GM21423 (cell line): ENCODE measurements at regions not wholly inside any gene's neighbourhood (a gene's known extent, or its start where the extent isn't known, plus 50 kb on each side); places are given as distances from the start of the nearest gene placed in this dataset.

Experiments
- ATAC-seq: cut with Tn5 transposase; IDR thresholded peaks from one replicate; pipeline ENCODE4 v1.9.1; 2021; ENCODE audit warnings: mild to moderate bottlenecking, moderate library complexity; ENCODE audit not compliant: unreplicated experiment

DNA sequence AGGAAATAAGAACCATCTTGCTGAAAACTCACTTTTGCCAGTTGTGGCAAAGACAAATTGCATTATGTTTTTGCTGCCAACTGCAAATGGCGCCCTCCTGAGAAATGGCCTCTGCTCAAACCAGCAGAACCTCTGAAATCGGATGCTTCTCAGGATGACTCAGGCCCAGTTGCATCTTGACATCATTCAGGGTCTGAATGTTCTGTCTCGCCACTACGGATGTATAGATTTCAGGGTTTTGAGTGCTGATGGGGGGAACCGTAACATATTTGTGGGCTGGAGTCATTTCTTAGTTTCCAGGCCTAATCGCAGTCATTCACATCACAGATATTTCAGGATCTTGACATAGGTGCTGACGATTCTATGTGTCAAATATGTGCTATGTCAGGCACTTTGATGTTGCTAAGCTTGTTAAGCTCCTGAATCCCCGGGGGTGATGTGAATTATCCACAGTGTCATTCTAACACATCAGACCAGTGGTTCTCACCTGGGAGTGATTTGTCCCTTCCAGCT is 207.1 kb downstream of the NFATC2 start:
- ATAC-seq: no peak

DNA sequence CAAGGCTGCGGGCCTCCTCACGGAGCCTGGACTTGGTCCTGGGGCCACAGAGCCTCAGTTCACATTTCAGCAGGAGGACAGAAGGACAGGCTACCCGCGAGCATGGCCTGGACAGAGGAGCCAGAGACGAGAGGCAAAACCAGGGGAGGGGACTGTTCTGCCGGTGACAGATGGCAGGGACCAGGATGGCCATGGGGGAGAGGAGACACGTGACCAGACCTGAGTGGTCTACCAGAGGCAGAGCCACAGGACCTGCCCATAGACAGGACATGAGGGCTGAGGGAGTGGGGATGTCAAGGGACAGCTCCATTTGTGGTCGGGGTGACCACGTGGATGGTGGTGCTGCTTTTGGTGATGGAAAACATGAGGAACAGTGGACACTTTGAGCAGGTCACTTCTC is 207.9 kb downstream of the NFATC2 start:
- ATAC-seq: no peak

DNA sequence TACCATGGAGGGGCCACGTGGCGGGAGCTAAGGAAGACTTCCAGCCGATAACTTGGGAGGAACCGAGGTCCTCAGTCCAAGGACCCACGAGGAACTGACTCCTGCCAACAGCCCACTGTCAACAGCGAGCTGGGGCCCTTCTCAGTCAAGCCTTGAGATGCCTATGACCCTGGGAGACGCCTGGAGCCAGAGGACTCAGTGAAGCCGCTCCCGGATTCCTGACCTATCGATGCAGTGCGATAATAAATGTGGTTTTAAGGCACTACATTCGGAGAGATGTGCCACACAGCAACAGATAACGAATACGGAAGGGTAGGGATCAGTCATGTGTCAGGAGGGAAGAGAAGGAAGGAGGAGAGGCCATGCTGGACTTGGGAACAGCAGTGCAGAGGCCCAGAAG is 208.5 kb downstream of the NFATC2 start:
- no peak for ATAC-seq

DNA sequence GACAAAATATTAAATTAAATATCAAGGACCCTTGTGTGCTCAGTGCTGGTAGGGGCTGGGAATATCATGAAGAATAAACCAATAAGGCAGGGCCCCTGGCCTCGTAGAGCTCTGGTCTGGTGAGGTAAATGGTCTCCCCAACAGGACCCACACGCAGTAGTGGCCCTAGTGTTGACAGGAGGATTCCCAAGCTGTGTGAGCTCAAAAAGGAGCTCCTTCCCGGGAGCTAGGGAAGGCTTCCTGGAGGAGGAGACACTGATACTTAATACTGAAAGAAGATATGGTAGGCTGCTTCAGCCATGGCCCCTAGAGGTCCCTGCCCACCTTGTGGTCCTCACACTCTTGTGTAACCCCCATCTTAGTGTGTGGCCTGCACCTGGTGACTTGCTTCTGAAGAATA is 209.1 kb downstream of the NFATC2 start:
- ATAC-seq: no peak

DNA sequence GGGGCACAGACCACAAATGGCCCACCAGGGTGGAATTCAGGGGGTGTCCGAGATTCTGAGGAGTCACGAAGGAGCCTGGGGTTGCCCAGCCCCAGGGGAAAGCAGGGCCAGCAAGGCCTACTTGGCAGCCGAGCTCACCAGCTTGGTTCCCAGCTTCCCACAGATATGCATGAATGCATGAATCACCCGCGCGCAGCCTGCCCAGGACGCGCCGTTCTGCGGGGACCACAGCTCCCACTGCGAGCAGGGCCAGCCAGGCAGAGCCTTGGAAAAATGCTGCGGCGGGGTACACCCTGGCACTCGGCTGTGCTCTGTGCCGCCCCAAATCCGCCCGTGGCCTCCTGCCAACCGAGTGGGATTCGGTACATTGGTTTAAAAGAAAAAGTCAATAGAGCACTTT is 211.0 kb downstream of the NFATC2 start:
- ATAC-seq: no peak

DNA sequence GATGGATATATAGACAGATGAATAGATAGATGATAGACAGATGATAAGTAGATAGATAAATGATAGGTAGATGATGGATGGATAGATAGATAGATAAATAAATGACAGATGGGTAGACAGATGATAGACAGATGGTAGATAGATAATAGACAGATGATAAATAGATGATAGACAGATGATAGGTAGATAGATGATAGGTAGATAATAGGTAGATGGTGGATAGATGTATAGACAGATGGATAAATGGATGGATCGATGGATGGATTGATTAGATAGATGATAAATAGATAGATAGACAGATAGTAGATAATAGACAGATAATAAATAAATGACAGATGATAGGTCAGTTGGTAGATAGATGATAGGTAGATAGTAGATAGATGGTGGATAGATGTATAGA is 212.7 kb downstream of the NFATC2 start:
- ATAC-seq: no peak

DNA sequence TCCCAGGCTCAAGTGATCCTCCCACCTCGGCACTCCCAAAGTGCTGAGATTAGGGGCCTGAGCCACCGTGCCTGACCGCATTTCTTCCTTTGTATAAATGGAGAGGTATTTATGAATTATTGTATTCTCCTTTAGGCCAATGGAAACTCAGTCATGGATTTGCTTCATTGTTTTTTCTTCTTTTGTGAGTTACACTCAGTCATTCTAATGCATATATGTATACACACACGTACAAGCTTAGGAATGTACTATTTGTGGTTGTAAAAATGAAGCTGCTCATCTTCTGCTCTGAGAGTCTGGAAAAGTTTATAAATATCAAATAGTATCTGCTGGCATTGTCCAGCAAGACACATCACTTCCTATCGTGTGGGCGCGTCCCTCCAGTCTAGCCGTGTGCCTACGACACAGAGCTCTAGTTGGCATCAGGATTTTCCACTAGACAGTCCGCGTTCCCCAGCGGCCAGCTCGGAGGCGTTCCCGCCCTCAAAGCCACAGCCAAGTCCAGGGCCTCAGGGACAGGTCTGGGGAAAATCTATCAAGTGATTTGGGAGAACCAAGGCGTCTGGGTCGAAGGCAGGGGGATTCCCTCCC is 215.2 kb downstream of the NFATC2 start:
- no peak for ATAC-seq

DNA sequence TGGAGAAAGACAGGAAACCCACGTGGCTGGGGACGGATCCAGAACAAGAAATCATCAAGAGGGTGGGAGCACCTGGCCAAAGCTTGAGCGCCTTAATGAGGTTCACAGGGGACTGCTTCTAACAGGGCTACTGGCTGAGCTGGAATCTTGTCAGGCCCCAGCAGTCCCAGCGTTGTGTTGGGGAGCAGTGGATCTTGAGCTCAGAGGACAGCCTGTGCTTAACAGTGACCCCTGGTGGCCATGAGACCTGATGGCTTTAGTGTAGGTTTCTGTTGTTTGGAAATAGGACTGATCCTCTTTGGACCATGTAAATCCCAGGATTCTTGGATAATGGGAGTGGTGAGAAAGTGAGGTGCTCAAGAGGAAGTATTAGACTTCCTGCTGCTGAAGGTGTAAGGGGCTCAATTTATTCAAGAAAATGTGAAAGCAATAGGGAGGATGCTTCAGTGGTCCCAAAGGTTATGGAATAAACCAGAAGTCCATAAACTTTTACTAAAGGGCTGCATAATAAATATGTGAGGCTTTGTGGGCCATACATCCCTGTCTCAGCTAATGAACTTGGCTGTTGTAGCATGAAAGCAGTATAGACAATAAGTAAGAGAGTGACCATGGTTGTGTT is 216.2 kb downstream of the NFATC2 start:
- no peak for ATAC-seq

DNA sequence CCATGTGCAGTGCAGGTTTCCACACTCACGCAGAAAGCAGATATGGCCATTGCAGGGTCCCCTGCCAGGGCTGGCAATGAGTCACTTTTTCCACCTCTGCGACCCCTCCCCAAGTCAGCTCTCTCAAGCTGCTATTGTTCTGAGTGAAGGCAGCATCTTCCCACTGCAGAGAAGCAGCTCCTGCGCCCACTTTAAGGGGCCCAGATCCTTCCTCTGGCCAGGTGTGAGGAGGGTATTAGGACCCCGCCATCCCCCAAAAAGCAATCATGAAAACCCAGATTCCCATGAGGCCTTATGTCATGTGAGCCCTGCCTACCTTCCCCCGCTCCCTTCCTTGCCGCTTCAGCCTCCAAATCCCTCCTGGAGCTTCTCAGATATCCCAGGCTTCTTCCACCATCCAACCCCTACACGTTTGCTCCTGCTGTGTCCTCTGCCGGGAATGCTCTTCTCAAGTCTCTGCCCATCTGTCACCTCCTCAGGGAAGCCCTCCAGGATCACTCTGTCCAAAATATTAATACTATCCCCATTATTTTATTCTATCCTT is 220.3 kb downstream of the NFATC2 start:
- no peak for ATAC-seq

DNA sequence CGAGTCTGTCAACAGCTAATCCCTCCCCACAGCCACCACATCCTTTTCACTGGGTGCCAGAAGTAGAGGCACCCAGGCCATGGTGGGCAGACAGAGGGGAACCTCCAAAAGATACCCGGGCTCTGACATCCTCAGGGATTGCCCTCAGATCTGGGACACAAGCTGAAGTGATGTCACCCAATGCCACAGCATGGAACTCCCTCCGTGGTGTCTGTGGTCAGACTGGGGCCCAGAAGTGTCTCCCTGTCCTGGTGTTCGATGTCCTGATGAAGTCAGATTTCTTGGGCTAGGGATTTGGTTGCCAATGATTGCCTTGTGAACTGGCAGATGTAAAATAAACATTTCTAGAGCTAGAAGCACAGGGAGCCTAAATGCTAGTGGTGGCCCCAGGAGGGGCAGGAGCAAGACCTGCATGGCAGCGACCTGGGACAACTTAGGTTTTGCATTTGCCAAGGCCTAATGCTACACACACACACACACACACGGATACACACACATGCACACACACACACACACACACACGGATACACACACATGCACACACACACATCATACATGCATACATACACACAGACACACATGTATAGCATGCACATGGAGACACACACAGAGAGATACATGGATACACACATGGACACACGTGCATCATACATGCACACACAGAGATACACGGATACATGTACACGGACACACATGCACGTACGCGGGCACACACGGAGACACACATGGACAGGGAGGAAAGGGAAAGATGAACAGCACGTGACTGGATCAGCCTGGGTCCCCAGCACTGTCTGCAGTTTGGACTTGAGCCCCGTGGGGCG is 221.0 kb downstream of the NFATC2 start:
- no peak for ATAC-seq

DNA sequence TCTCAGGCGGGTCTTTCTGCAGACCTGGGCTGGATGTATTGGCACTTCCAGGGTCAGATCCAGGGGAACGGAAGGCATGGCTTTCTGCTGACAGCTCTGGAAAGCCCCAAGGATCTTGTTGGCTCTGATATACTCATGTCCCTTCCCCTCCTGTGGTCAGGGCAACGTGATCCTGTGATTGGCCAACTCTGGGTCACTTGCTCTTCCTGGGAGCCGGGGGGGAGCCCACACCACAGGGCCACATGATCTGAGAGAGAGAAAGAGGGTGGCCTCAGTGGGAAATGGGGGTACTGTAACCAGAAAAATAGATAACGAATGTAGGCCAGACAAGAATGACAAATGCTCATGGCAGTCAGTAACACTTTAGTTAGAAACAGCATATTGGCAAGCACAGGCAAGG is 223.0 kb downstream of the NFATC2 start:
- no peak for ATAC-seq

DNA sequence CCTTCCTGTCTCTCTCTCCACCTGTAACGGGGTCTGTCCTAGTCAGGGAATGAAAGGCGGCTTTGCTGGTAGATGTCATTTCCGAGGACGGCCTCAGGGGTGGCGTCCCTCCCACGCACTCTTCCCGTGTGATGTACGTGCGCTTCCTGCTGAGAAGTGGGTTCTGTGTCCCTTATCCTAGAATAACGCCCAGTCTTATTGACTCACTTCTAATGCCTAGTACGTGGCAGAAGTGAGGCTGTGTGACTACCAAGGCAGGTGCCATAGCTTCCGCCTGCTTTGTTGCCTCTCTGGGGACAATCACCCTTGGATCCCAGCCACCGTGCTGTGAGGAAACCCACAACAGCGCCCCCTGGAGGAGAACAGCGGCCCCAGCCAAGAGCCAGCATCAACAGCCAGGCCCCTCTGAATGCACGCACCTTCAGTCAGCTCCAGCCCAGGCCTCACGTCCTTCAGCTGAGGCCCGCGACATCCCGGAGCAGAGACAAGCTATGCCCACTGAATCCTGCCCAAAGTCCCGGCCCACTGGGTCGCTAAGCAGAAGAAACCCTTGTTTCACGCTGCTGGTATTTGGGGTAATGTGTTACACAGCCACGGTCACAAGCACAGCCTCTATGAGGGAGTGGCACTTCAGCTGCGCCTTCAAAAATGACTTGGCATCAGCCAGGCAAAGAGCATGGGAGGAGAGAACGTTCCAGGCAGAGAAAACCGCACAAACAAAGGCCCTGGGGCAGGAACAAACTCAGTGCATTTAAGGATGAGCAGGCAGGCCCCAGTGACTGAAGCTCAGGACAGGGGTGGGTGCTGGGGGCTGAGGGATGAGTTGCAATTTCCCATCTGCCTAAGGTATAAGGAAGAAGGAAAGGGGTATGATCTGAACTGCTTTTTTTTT is 224.2 kb downstream of the NFATC2 start:
- ATAC-seq: no peak

DNA sequence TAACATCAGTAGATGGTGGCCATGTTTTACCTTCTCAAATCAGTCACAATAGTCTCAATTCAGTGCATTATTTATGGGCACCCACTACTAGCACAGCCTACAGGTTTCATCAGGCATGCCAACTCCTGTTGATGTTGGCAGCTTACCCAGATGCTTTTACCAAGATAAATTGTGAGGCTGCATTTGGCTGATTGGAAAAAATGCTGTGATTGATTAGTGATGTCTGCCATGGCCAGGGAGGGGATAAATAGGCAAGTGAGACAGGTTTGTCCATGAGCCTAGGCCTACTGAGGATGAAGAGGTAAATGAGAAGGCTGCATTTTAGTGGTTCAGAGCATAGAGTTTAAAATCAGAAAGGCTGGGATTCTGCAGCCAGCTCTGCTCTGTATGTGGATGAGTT is 227.1 kb downstream of the NFATC2 start:
- ATAC-seq: no peak

DNA sequence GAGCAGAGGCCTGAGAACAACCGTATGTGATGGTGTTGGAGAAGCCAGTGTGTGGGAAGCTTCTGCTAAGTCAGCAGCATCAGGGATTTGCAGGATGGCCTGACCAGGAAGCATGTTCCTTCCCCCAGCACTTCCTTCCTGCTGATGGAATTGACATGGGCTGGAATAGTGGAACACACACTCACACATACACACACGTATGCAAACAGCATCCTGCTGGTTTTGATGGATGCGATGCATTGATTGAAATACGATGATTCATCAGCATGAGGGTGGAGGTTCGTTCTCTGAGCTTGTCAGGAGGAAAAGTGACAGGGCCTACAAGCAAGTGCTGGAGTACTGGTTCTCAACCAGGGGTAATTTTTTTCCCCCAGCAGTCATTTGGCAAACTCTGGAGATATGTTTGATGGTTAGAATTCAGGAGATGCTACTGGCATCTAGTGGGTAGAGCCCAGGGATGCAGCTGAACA is 229.1 kb downstream of the NFATC2 start:
- no peak for ATAC-seq

DNA sequence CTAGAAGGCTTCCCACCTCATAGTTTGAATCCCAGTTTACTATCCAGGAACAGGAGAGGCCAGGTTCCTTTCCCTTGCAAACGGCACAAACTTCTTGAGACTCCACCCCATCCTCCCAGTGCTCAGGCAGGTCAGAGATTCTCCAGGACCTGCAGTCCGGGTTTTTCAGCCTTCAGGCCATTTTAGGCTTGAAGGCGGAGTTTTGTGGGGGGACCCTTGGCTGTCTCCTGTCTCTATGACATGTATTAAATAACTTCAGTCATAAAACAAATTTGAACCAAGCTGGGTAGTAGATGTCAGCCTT is 230.1 kb downstream of the NFATC2 start:
- ATAC-seq: no peak

DNA sequence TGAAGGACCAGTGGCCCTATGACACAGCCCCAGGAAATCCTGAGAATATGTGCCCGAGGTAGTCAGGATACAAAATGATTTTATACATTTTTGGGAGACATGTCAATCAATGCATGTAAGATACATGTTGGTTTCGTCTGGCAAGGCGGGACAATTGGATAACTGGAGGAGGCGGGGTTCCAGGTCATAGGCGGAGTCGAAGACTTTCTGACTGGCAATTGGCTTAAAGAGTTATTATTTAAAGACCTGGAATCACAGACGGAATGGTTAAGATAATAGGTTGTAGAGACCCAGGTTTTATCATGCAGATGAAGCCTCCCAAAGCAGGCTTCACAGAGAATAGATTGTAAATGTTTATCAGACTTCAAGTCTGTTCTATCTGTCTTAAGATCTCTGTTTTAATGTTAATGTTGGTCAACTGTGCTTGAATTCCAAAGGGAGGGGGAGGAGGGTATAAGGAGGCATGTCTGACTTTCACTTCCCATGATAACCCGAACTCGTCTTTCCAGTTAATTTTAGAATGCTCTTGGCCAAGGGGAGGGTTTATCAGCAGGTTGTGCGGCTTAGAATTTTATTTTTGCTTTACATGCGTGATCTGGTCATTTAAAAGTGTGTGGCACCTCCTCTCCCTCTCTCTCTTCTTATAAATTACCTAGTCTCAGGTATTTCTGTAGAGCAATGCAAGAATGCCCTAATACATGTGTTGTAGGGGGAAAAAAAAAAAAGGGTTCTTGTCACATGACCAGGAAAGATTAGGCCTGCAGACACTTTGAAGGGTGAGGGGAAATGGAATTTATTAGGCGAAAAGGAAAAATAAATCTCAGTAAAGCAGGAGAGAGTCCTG is 230.7 kb downstream of the NFATC2 start:
- ATAC-seq: no peak

DNA sequence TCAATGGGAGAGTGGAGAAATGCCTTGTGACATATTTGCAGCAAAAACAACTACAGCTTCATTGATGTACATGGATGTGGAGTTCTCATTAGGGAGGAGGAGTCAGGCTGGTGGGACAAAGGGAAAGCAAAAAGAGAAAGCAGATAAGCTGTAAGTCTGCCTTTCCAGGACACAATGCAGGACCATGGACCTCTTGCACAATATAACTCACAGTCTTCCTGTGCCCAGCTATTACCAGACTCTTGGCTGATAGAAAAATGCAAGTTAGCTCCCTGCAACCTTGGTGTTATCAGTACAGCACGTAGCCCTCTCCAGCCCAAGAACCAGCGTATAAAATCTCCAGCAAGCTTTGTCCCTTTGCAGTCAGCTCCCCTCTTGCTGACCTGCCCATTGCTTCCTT is 232.3 kb downstream of the NFATC2 start:
- ATAC-seq: no peak

DNA sequence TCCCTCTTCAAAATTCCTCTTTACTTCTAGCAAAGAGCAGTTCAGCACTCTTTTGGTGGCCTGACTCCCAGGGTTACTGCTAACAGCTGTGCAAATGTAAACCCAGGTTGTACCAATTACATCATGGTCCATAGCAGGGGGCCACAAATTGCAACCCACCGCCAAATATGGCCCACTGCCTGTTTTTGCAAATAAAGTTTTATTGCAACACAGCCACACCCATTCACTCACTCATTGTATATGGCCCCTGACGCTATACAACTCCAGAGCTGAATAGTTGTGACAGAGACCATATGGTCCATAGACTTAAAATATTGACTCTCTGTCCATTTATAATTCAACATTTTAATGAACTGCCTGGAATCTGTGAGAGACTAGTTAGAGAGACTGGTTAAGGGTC is 233.4 kb downstream of the NFATC2 start:
- no peak for ATAC-seq

DNA sequence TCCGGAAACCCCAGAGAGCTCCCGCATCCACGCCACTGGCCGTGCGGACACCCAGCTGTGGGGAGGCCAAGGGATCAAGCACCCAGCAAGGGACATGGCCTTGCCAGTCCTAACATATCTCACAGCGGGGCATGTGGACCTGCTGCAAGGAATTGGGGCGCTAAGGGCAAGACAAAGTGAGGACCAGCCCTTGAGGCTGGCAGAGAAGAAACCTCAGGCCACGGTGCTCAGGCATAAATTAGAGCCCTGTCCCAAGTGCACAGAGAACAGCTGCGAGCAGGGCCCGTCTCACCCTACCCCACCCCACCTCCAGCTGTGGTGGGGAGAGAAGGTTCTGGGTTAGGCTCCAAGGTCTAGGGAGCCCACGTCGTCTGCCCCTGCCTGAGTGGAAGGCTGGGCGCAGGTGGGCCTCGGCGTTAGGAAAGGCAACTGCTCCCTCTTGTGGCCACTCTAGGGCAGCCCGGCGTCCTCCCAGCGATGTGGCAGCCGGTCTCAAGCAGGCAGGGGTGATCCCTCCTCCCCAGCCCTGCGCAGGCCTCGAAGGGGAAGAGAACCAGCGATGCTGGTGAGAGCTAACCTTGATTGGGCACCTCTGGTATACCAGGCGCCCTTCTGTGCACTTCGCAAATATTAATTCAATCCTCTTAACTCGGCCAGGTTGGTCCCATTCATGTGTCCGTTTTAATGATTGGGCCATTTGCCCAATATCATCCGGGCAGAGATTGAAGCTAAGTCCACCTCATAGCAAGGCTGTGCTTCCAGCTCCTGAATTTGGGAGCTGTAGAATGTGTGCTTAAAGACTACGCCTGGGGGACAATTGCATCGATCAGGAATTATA is 235.8 kb downstream of the NFATC2 start:
- no peak for ATAC-seq
